Transverse colon (tissue), 4 donors: ENCODE measurements at regions not wholly inside any gene's neighbourhood (a gene's known extent, or its start where the extent isn't known, plus 50 kb on each side); places are given as distances from the start of the nearest gene placed in this dataset.

ENCODE experiments used
- DNase-seq: peaks from one replicate; pipeline ENCODE4 v3.0.0-alpha.2; 2019
- H3K27ac ChIP-seq, 4 donors: fragments of 200-600 bp; sonication (generic); 2 replicates each; pipeline ENCODE4 v1.5.1; 2016 to 2018; ENCODE audit warnings: inconsistent platforms in 4 of 4
- H3K27me3 ChIP-seq: fragments of 200-600 bp; sonication (generic); 2 replicates; pipeline ENCODE4 v1.5.1; 2017; ENCODE audit warnings: inconsistent platforms
- H3K36me3 ChIP-seq, 4 donors: fragments of 200-600 bp; sonication (generic); 2 replicates each; pipeline ENCODE4 v1.5.1; 2017 to 2019; ENCODE audit warnings: inconsistent platforms in 4 of 4
- H3K4me1 ChIP-seq, 4 donors: fragments of 200-600 bp; sonication (generic); 2 replicates each; pipeline ENCODE4 v1.5.1; 2017 to 2020; ENCODE audit warnings: inconsistent platforms in 4 of 4
- H3K4me3 ChIP-seq, 4 donors: fragments of 200-600 bp; sonication (generic); 1 replicate in 1 of 4; 2 replicates in 3 of 4; pipeline versions ENCODE4 v1.5.1 to v1.6.1; 2017 to 2019; ENCODE audit warnings: inconsistent platforms in 4 of 4
- H3K9me3 ChIP-seq, 2 donors: fragments of 200-600 bp; sonication (generic); 2 replicates each; pipeline ENCODE4 v1.5.1; 2017 to 2019; ENCODE audit warnings: inconsistent platforms in 2 of 2
- EP300 ChIP-seq: sonication (generic); formaldehyde crosslinking; IDR thresholded peaks from one replicate; pipeline ENCODE4 v1.6.1; 2017; ENCODE audit warnings: antibody characterized with exemption, low read depth
- POLR2A ChIP-seq: fragments of 450-650 bp; IDR thresholded peaks from one replicate; pipeline ENCODE4 v1.6.1; 2016; ENCODE audit warnings: antibody characterized with exemption, mild to moderate bottlenecking, moderate library complexity
- POLR2AphosphoS5 ChIP-seq, 3 donors: sonication (generic); formaldehyde crosslinking; IDR thresholded peaks; one replicate each; pipeline ENCODE4 v1.6.1; 2016; ENCODE audit warnings: antibody characterized with exemption in 3 of 3
- WGBS, 2 donors: methylation state at CpG; one replicate each; pipeline ENCODE4 v1.1.5; 2018; ENCODE audit warnings: low coverage in 1 of 2; 5-methylcytosine and 5-hydroxymethylcytosine counted together
- in situ Hi-C, 4 donors: fragments of 200-750 bp; cut with MboI; loops; one replicate each; pipeline versions ENCODE4 v1.15.0 to v1.15.1; 2017; ENCODE audit warnings: low sequenced_read_pairs in 3 of 4, low pct_ligation_motif_present in 1 of 4, low pct_unique_long_range_greater_than_20kb in 1 of 4
- intact Hi-C: fragments of 100-400 bp; cut with DNase I; formaldehyde crosslinking; loops from one replicate; pipeline ENCODE4 v1.15.1; 2023; ENCODE audit warnings: low total_unique reads
- TF ChIP-seq, protein P1 (sequence below), 5 experiments: fragments of 200-600 bp in 3 of 5; fragments of 450-650 bp in 2 of 5; sonication (generic) in 3 of 5; IDR thresholded peaks; 1 replicate in 2 of 5; 2 replicates in 3 of 5; pipeline ENCODE4 v1.5.1; 2016 to 2017; ENCODE audit warnings: antibody characterized with exemption in 5 of 5, inconsistent platforms in 3 of 5, mild to moderate bottlenecking in 2 of 5, moderate library complexity in 1 of 5

DNA sequence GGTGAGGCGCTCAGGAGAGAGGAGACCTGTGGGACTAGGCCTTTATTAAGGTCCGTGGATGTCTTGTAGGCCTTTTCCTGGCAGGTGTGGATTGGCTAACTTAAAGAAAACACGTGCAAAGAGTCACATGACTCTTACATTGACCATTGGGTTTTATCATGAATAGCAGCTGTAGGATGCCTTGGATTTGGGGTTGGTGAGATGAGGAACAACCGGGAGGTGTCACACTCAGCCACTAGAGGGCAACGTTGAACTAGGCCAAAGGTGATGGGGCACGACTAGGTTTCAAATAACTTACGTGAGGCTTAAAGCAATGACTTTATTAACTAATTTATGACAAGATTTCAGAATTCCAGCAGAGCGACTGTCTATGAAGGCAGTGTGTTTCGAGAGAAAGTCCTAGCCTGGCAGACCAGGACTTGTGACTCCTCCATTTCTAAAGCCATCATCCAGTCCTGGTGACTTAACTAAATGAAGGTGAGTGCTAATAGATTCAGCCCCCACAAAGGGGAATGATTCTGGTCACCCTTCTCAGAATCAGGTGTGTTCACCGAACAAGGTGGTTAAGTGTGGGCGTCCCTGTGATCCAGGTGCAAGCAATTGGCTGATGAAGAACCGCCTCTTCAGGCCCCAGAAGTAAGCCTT lies 345.6 kb downstream of the MCTP2 start:
- no peaks in the 10 kb centered on the region for H3K4me1 ChIP-seq
- H3K36me3 ChIP-seq, result no peaks in the 10 kb centered on the region
- H3K4me3 ChIP-seq, result no peak overlapping the region
- in situ Hi-C loops, result no loop called here
- no peak overlapping the region for H3K27ac ChIP-seq
- intact Hi-C loops, result loop anchor here (10.0 kb wide), 1 partner anchor 58 kb away; no protein-coding TSS in a partner anchor
- H3K27me3 ChIP-seq, result no peaks in the 10 kb centered on the region
- TF ChIP-seq EP300 (no peak), POLR2AphosphoS5 (IDR thresholded peaks at IDR 0.05) (no peak), POLR2A (no peak)
- TF ChIP-seq, protein P1, sequence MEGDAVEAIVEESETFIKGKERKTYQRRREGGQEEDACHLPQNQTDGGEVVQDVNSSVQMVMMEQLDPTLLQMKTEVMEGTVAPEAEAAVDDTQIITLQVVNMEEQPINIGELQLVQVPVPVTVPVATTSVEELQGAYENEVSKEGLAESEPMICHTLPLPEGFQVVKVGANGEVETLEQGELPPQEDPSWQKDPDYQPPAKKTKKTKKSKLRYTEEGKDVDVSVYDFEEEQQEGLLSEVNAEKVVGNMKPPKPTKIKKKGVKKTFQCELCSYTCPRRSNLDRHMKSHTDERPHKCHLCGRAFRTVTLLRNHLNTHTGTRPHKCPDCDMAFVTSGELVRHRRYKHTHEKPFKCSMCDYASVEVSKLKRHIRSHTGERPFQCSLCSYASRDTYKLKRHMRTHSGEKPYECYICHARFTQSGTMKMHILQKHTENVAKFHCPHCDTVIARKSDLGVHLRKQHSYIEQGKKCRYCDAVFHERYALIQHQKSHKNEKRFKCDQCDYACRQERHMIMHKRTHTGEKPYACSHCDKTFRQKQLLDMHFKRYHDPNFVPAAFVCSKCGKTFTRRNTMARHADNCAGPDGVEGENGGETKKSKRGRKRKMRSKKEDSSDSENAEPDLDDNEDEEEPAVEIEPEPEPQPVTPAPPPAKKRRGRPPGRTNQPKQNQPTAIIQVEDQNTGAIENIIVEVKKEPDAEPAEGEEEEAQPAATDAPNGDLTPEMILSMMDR (IDR thresholded peaks at IDR 0.05), result peak; percentile 31 to 45 (median 36)
- 43 to 58% methylated on average over 5 to 12 of the region's 12 CpGs for WGBS, 2 donors
- peak; percentile 10 for DNase-seq
- H3K9me3 ChIP-seq, result no peaks in the 10 kb centered on the region

GRCh38 chr15:94579286-94579685 lies 347.9 kb downstream of the MCTP2 start:
- intact Hi-C loops, result loop anchor here (10.0 kb wide), 1 partner anchor 56 kb away; no protein-coding TSS in a partner anchor
- no peak overlapping the region for H3K4me3 ChIP-seq
- H3K27ac ChIP-seq, result no peak overlapping the region
- no peak for DNase-seq
- H3K36me3 ChIP-seq, result no peaks in the 10 kb centered on the region
- in situ Hi-C loops, result no loop called here
- WGBS, 2 donors, result 60 to 68% methylated on average over 3 to 5 of the region's 5 CpGs
- H3K27me3 ChIP-seq, result peaks cover 6% of the 10 kb centered on the region
- TF ChIP-seq POLR2A, result no peak
- no peak for TF ChIP-seq EP300
- TF ChIP-seq, protein P1 (IDR thresholded peaks at IDR 0.05), result no peak
- TF ChIP-seq POLR2AphosphoS5 (IDR thresholded peaks at IDR 0.05), result no peak
- H3K4me1 ChIP-seq, result no peaks in the 10 kb centered on the region
- H3K9me3 ChIP-seq, result no peaks in the 10 kb centered on the region

DNA sequence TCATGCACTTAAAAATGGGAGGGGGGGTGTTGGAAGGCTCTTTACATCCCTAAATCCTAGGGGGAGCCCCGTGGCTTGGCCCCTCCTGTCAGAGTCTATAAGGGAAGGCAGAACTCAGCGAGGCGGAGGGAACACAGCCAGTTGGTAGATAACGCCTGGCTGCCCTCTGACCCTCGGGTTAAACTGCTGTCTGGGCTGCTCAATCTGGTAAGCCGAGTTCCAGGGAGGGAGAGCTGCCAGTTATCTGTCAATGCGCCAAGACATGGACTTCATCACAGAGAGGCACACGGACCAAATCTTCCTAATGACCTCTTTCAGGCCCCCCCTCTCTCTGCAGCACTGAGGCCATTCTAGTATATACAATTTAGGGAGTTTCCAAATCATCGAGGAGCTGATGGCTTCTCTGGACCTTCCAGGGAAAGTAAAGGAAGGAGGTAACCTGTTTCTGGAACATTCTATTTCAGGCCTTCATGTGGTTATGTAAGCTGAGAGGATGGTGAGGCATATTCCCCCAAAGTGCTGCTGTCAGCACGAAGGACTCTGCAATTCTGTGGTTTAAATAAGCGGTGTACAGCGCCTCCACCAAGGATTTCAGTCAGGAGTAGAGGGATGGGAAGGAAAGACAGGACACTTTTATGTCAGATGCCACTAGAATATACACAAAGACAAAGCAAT lies 349.0 kb downstream of the MCTP2 start:
- Histone ChIP-seq H3K27ac (no peak overlapping the region), H3K9me3 (no peaks in the 10 kb centered on the region), H3K4me1 (no peaks in the 10 kb centered on the region), H3K27me3 (peaks cover 6% of the 10 kb centered on the region), H3K4me3 (no peak overlapping the region), H3K36me3 (no peaks in the 10 kb centered on the region)
- no peak for DNase-seq
- intact Hi-C loops (no loop called here), in situ Hi-C loops (no loop called here)
- WGBS, 2 donors, result 63% methylated on average over 6 to 12 of the region's 12 CpGs
- TF ChIP-seq POLR2A, result no peak
- TF ChIP-seq, protein P1 (IDR thresholded peaks at IDR 0.05), result no peak
- TF ChIP-seq EP300, result no peak
- no peak for TF ChIP-seq POLR2AphosphoS5 (IDR thresholded peaks at IDR 0.05)

DNA sequence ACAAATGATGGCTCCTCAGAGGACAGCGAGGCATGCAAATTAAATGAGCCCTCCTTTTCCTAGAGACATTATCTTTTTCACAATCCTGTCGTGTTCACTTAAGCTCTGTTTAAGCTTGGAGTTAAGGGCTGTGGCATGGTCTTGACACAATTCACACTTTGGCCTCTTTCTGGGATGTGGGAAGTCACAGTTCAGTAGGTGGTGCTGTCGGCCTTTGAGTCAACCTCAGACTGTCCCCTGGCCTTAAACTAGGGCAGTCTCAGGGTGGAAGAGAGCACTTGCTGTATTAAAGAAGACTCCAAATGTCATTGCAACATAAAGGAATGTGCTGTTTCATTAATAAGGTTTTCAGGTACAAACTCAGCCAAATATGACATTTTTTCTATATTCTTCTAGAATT lies 351.0 kb downstream of the MCTP2 start:
- H3K36me3 ChIP-seq, result no peaks in the 10 kb centered on the region
- intact Hi-C loops, result no loop called here
- WGBS, 2 donors, result 42 to 52% methylated on average over 2 to 3 of the region's 3 CpGs
- no peak overlapping the region for H3K4me3 ChIP-seq
- DNase-seq, result no peak
- in situ Hi-C loops, result no loop called here
- no peak overlapping the region for H3K27ac ChIP-seq
- peaks cover 6% of the 10 kb centered on the region for H3K27me3 ChIP-seq
- no peak for TF ChIP-seq EP300
- TF ChIP-seq POLR2A, result no peak
- TF ChIP-seq, protein P1 (IDR thresholded peaks at IDR 0.05), result peak in 1 of 5 experiments; percentile 12
- H3K4me1 ChIP-seq, result no peaks in the 10 kb centered on the region
- H3K9me3 ChIP-seq, result no peaks in the 10 kb centered on the region
